ENCODE measurements at regions not wholly inside any gene's neighbourhood (a gene's known extent, or its start where the extent isn't known, plus 50 kb on each side); places are given as distances from the start of the nearest gene placed in this dataset.

- Mint-ChIP-seq H3K4me3 (ENCODE audit: unreplicated experiment) (no peak overlapping the region), H3K9me3 (ENCODE audit: unreplicated experiment) (no peaks in the 10 kb centered on the region)
- TF ChIP-seq CTCF (IDR thresholded peaks at IDR 0.05; ENCODE audit: partially characterized antibody, unreplicated experiment), result no peak
Observed at GRCh38 chr5:92092239-92092638, 709.1 kb upstream of the ARRDC3 start.

GRCh38 chr5:92086059-92086811, 703.1 kb upstream of the ARRDC3 start:
- no peaks in the 10 kb centered on the region for H3K27me3 Mint-ChIP-seq (ENCODE audit: unreplicated experiment)
- TF ChIP-seq CTCF (IDR thresholded peaks at IDR 0.05; ENCODE audit: partially characterized antibody, unreplicated experiment), result no peak
- H3K4me1 Mint-ChIP-seq (ENCODE audit: low read depth, unreplicated experiment), result peaks cover 8% of the 10 kb centered on the region
- H3K36me3 Mint-ChIP-seq (ENCODE audit: unreplicated experiment), result no peaks in the 10 kb centered on the region
- H3K9me3 Mint-ChIP-seq (ENCODE audit: unreplicated experiment), result no peaks in the 10 kb centered on the region
- H3K4me3 Mint-ChIP-seq (ENCODE audit: unreplicated experiment), result no peak overlapping the region
- DNase-seq, result no peak
- H3K27ac Mint-ChIP-seq (ENCODE audit: unreplicated experiment), result no peak overlapping the region

More at GRCh38 chr5:92092239-92092638, 709.1 kb upstream of the ARRDC3 start:
- Mint-ChIP-seq H3K27me3 (ENCODE audit: unreplicated experiment) (no peaks in the 10 kb centered on the region), H3K4me1 (ENCODE audit: low read depth, unreplicated experiment) (no peaks in the 10 kb centered on the region), H3K36me3 (ENCODE audit: unreplicated experiment) (no peaks in the 10 kb centered on the region), H3K27ac (ENCODE audit: unreplicated experiment) (no peak overlapping the region)
- DNase-seq, result no peak

DNA sequence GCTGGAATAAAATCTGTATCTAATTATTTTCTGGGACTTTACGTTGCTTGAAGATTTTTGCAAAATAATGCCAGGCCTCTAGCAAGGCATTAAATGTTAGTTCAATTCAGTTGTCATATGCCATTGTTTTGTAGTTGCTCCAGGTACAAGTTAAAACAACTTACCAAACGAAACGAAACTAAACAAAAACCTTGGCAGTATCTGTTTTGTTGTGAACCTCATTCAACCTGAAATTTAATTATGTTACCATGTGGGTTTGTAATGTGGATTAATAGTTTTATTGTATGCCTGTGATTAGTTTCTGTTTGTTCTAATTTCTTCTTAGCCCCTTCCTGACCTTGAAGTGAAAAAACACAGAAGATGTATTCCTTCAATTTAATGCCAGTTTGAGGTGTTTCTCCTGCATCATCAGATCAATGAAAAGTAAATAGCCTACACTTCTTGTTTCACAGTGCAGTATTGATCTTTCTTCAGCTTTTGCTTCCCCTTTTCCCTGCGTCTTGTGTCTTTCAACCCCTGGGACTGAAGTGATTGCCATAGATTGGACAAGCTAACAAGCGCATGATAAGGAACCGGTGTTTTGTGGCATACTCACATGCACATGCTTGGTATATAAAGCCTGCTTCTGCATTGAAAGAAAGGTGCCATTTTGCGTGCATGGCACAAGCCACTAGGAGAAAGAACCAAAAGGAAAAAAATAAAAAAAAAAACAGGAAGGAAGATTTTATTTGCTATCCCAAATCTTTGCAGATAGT, 699.0 kb upstream of the ARRDC3 start:
- Mint-ChIP-seq H3K9me3 (ENCODE audit: unreplicated experiment) (no peaks in the 10 kb centered on the region), H3K4me3 (ENCODE audit: unreplicated experiment) (no peak overlapping the region), H3K27ac (ENCODE audit: unreplicated experiment) (no peak overlapping the region), H3K36me3 (ENCODE audit: unreplicated experiment) (no peaks in the 10 kb centered on the region), H3K27me3 (ENCODE audit: unreplicated experiment) (no peaks in the 10 kb centered on the region), H3K4me1 (ENCODE audit: low read depth, unreplicated experiment) (peaks cover 8% of the 10 kb centered on the region)
- DNase-seq, result no peak
- TF ChIP-seq CTCF (IDR thresholded peaks at IDR 0.05; ENCODE audit: partially characterized antibody, unreplicated experiment), result no peak

GRCh38 chr5:92070786-92071185, 687.7 kb upstream of the ARRDC3 start:
- Mint-ChIP-seq H3K9me3 (ENCODE audit: unreplicated experiment) (no peaks in the 10 kb centered on the region), H3K27me3 (ENCODE audit: unreplicated experiment) (no peaks in the 10 kb centered on the region), H3K4me3 (ENCODE audit: unreplicated experiment) (no peak overlapping the region), H3K27ac (ENCODE audit: unreplicated experiment) (no peak overlapping the region), H3K36me3 (ENCODE audit: unreplicated experiment) (no peaks in the 10 kb centered on the region), H3K4me1 (ENCODE audit: low read depth, unreplicated experiment) (no peaks in the 10 kb centered on the region)
- TF ChIP-seq CTCF (IDR thresholded peaks at IDR 0.05; ENCODE audit: partially characterized antibody, unreplicated experiment), result no peak
- no peak for DNase-seq

DNA sequence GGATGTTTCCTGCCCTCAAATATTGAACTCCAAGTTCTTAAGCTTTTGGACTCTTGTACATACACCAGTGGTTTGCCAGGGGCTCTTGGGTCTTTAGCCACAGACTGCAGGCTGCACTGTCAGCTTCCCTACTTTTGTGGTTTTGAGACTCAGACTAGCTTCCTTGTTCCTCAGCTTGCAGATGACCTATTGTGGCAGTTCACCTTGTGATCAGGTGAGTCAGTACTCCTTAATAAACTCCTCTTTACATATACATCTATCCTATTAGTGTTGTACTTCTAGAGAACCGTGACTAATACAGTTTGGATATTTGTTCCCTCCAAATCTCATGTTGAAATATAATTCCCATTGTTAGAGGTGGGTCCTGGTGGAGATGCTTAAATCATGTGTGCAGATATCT, 681.9 kb upstream of the ARRDC3 start:
- DNase-seq, result no peak
- TF ChIP-seq CTCF (IDR thresholded peaks at IDR 0.05; ENCODE audit: partially characterized antibody, unreplicated experiment), result no peak
- no peaks in the 10 kb centered on the region for H3K4me1 Mint-ChIP-seq (ENCODE audit: low read depth, unreplicated experiment)
- no peaks in the 10 kb centered on the region for H3K27me3 Mint-ChIP-seq (ENCODE audit: unreplicated experiment)
- H3K4me3 Mint-ChIP-seq (ENCODE audit: unreplicated experiment), result no peak overlapping the region
- no peaks in the 10 kb centered on the region for H3K36me3 Mint-ChIP-seq (ENCODE audit: unreplicated experiment)
- H3K27ac Mint-ChIP-seq (ENCODE audit: unreplicated experiment), result no peak overlapping the region
- peaks cover 2% of the 10 kb centered on the region for H3K9me3 Mint-ChIP-seq (ENCODE audit: unreplicated experiment)

Data from glutamatergic neuron (in vitro differentiated cells).